ENCODE measurements at regions not wholly inside any gene's neighbourhood (a gene's known extent, or its start where the extent isn't known, plus 50 kb on each side); places are given as distances from the start of the nearest gene placed in this dataset.

DNA sequence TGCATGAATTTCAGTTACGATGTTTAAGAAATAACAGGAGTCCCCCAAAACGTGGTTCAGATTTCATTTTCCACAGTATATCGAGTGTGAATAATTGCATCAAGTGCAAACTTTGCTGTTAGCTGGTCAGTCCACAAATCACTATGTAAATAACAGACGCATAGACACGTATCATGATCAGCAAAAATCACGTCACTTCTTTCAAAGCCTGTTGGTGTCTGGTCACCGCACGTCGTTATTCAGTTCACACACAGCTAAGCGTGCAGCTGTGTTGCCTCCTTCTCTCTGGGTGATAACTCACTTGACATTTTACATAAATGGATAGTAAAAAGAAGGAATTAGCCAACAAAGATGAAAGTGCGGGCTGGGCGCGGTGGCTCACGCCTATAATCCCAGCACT, 126.8 kb upstream of the MED13L start:
- no peak for ATAC-seq

- no peak for ATAC-seq
Observed at GRCh38 chr12:116404913-116405611, 127.6 kb upstream of the MED13L start.

- peak; percentile 87 for ATAC-seq
Observed at GRCh38 chr12:116406529-116406928, 129.0 kb upstream of the MED13L start.

DNA sequence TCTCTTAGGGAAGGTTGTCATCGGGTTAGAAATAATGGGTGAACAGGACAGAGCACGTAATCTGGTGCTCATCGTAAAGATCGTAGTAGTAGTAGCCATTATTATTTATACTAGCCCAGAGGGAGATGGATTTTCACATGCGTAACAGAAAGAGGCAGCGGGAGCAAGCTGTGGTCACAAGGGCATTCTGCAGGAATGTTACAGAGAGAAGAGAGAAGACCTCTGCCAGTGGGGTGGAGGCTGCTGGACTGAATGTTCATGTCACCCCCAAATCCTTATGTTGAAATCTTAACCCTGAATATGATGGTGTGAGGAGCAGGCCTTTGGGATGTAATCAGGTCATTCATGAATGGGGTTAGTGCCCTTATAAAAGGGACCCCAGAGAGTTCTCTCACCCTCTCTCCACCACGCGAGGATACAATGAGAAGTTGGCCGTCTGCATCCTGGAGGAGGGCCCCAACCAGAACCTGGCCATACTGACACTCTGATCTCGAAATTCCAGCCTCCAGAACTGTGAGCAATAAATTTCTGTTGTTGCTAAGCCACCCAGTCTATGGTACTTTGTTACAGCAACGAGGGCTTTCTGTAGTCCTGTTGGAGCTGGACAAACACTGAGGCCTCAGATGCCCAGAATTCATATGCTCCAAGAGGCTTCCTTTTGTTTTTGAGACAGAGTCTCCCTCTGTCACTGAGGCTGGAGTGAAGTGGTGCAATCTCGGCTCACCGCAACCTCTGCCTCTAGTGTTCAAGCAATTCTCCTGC, 131.2 kb upstream of the MED13L start:
- no peak for ATAC-seq

DNA sequence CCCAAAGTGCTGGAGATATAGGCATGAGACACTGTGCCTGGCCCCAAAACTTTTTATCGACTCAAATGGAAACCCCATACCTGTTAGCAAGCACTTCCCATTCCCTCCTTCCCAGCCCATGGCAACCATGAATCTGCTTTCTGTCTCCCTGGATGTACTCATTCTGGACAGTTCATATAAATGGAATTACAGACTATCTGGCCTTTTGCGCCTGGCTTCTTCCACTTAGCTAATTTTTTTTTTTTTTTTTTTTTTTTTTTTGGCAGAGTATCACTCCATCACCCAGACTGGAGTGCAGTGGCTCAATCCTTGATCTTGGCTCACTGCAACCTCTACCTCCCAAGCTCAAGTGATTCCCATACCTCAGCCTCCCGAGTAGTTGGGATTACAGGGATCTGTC, 134.5 kb upstream of the MED13L start:
- no peak for ATAC-seq

GRCh38 chr12:116414891-116415290, 137.4 kb upstream of the MED13L start:
- no peak for ATAC-seq

GRCh38 chr12:116415408-116416108, 138.1 kb upstream of the MED13L start:
- no peak for ATAC-seq

DNA sequence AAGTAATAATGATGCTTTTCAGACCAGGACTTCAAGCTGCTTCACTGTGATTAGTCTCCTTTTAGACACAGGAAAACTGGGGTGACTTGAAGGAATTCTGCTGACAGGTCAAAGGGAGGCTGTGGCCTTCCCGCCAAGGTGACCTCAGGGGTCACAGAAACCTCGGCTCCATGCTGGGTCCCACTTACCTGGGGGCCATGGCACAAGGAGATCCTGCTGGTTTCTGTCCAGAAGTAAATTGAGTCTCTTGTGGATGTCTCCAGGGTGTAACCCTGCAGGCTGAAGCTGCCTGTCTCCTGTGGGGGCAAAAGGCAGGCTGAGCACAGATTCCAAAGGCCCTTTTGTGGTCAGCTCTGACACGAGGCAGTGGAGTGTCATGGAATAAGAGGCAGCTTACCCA, 138.7 kb upstream of the MED13L start:
- ATAC-seq = no peak

GRCh38 chr12:116418551-116418950, 140.6 kb upstream of the MAP1LC3B2 start:
- ATAC-seq = no peak

DNA sequence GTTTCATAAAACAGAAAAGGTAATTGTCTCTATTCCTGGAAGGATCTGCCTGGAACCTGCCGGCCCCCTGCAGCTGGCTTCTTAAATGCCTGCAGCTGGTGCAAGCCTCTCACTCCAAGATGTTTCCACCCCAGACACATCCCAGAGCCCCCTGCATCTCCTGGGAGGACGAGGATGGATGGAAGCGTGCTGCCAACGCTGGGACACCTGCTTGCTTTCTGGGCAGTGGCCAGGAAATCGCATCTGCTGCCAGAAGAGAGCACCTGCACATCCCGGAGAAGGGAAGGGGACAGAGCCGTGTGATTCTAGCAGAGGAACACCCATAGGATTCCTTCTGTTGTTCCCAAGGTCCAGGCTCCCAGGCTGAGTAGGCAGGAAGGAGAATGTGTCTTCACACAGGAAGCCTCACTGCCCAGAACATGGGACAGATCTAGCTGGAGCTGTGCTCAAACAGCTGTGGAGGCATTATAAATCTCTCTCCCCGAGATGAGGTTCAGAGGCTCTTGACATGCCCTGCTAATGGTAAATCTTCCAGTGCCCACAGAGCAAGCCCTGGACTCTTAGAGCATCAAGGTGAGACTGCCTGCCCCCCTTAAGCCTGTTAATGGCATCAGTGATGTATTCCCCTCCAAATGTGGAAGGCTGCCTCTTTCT, 138.8 kb upstream of the MAP1LC3B2 start:
- ATAC-seq = no peak

DNA sequence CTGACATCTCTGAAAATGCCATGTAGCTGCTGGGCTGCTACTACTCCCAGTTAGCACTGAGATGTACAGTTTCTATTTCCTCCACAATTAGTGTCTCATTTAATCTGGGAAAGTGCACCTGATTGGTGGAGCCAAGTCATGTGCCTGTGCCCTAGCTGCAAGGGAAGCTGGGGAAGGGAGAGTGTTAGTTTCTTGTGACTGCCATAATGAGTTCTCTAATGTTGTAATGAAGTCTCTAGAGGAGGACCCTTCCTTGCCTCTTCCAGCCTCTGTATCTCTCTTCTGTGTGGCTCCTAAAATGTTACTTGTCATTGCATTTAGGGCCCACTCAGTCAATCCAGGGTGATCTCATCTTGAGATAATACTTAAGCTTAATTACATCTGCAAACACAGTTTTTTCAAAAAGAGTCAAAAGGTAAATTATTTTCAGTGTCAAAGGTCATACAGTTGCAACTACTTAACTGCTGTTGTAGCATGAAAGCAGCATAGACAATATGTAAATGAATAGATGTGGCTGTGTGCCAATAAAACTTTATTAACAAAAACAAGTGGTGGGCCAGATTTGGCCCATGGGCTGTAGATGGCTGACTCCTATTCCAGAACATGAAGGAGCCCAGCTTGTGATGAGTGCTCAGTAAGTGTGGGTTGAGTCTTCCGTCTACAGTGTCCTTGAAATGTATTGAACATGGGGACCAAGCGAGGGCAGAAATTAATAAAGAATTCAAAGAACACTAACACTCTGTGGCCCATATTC, 137.2 kb upstream of the MAP1LC3B2 start:
- no peak for ATAC-seq

- ATAC-seq = peak; percentile 61
Observed at GRCh38 chr12:116423094-116423493, 136.1 kb upstream of the MAP1LC3B2 start.

- ATAC-seq = no peak
Observed at GRCh38 chr12:116425256-116426193, 133.7 kb upstream of the MAP1LC3B2 start.

DNA sequence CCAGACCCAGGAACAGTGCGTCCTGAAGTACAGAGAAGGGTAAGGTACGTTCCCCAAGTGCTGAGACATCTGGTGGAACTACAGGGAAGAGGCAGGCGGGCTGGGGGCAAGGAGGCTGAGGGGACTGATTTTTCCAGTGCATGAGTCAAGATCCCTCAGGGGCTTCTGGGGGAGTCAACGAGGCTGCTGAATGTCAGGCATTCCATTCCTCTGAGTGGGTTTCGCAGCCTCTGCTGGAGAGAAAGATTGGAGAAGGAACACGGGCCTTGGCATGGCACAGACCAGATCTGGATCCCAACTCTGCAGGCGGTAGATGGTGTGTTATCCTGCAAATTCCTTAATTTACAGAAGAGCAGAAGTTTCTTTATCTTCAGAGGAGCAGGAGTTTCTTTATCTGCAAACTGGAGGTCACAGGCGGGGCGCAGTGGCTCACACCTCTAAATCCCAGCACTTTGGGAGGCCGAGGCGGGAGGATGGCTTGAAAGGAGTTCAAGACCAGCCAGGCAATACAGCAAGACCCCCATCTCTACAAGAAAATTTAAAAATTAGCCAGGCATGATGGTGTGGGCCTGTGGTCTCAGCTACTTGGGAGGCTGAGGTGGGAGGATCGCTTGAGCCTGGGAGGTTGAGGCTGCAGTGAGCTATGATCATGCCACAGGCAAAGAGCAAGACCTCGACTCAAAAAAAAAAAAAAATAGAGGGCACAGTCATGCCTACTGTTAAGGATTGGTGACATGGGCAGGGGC, 132.6 kb upstream of the MAP1LC3B2 start:
- peak; percentile 36 for ATAC-seq

GRCh38 chr12:116427200-116427930, 131.8 kb upstream of the MAP1LC3B2 start:
- ATAC-seq = no peak

DNA sequence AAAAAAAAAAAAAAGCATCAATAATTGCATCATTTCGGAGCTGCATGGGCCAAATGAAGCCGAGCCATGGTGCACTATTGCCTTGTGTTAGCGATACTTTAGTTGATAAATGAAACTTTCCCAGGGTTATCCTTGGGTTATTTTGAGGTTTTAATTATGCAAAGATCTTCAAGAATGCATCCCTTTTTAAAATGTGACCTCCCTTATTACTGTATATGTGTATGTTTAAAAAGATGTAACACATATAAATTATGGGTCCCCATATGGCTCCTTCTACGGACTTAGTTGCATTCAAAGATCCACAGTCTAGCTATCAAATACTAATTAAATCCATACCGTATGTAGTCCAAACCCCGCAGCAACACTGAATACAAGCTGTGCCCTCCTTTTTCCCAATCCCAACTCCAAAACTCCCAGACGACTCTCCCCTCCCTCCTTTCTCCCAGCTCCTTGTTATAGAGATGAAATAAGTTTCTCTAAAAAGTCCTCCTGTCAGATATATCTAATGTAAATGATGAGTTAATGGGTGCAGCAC, 129.3 kb upstream of the MAP1LC3B2 start:
- ATAC-seq = no peak

DNA sequence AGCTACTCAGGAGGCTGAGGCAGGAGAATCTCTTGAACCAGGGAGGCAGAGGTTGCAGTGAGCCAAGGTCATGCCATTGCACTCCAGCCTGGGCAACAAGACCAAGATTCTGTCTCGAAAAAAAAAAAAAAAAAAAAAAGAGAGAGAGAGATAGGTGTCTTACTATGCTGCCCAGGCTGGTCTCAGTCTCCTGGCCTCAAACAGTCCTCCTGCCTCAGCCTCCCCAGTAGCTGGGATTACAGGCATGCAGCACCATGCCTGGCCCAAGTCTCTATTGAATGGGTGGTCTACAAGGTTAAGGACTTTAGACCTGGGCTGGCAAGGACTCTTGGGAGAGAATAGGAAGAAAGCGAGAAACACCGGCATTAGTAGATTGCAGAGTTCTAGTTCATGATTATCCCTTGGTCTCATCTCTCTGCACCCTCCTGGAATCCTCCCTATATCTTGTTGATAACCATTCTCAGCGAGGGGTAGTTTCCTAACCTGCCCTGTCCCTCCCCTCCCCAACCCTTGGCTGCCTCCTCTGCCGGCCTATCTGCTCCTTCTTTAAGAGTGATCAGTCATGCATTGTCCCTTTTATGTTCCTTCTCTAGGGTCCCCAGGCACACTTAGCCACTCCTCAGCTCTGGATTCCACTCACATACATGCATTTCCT, 128.1 kb upstream of the MAP1LC3B2 start:
- ATAC-seq = no peak

- no peak for ATAC-seq
Observed at GRCh38 chr12:116431677-116432300, 127.4 kb upstream of the MAP1LC3B2 start.

Measured in esophagus mucosa (tissue), 1 donor.